HepG2 (cell line): ENCODE measurements at regions not wholly inside any gene's neighbourhood (a gene's known extent, or its start where the extent isn't known, plus 50 kb on each side); places are given as distances from the start of the nearest gene placed in this dataset.

Experiments used
- ATAC-seq: fragments of 200-7000 bp; cut with Tn5 transposase; 3 replicates; pipeline ENCODE4 v1.9.1; 2020; ENCODE audit warnings: mild to moderate bottlenecking, moderate library complexity
- BruUV-seq: library from RNA; stranded (reverse); fragments of 400-500 nt; replicated peaks from 2 replicates; lab custom pipeline; 2021; lab: Mats Ljungman, UMichigan
- CTCF ChIA-PET: fragments of 300-600 bp; formaldehyde crosslinking; extraction: SDS; loops from one replicate; lab custom pipeline; 2021; ENCODE audit warnings: low total read pairs, inconsistent platforms, low intra/inter-chr PET ratio; lab: Yijun Ruan, JAX
- POLR2A ChIA-PET: fragments of 350-600 bp; sonication (Branson Sonifier 250); formaldehyde crosslinking; loops from one replicate; lab custom pipeline; 2020; ENCODE audit warnings: antibody characterized with exemption, inconsistent platforms; lab: Yijun Ruan, JAX
- DNase-seq: peaks from one replicate; pipeline ENCODE4 v3.0.0-alpha.2; 2015; ENCODE audit warnings: low spot score
- FAIRE-seq: peaks from 3 replicates; lab custom pipeline; 2011; peaks lifted over from hg19 to GRCh38; lab: Jason Lieb, UNC
- H2AFZ ChIP-seq: one replicate; pipeline ENCODE4 v1.6.1; 2011; ENCODE audit warnings: low read length, inconsistent platforms
- H3K27ac ChIP-seq: fragments of 300-600 bp; 3 replicates; pipeline ENCODE4 v1.8.0; 2011; ENCODE audit warnings: mixed run types, mild to moderate bottlenecking, mixed read lengths, low read length, inconsistent platforms; ENCODE audit not compliant: insufficient read depth; ENCODE audit errors: extremely low read length
- H3K27me3 ChIP-seq, 2 experiments: fragments of 200-600 bp in 1 of 2; 2 replicates in 1 of 2; 3 replicates in 1 of 2; pipeline versions ENCODE4 v1.6.0 to v1.8.0; 2011; ENCODE audit warnings: low read length in 2 of 2, mild to moderate bottlenecking in 2 of 2, moderate library complexity in 2 of 2, inconsistent platforms in 1 of 2; ENCODE audit not compliant: insufficient read depth in 2 of 2, control insufficient read depth in 1 of 2
- H3K36me3 ChIP-seq, 2 experiments: fragments of 200-600 bp in 1 of 2; replicated peaks in 1 of 2; 2 replicates in 1 of 2; 3 replicates in 1 of 2; pipeline versions ENCODE4 v1.5.1 to v1.8.0; 2011; ENCODE audit warnings: low read length in 2 of 2, inconsistent platforms in 1 of 2; ENCODE audit not compliant: insufficient read depth in 2 of 2, control insufficient read depth in 1 of 2
- H3K4me1 ChIP-seq: 2 replicates; pipeline ENCODE4 v1.5.1; 2012; ENCODE audit warnings: low read length, inconsistent platforms; ENCODE audit not compliant: insufficient read depth
- H3K4me2 ChIP-seq: 2 replicates; pipeline ENCODE4 v1.6.0; 2011; ENCODE audit warnings: low read depth, low read length, inconsistent platforms
- H3K4me3 ChIP-seq, 3 experiments: fragments of 200-600 bp in 1 of 3; sonication (generic), shearing (Covaris generic) in 1 of 3; replicated peaks in 1 of 3; 2 replicates each; pipeline ENCODE4 v1.5.1; 2011 to 2016; ENCODE audit warnings: low read length in 3 of 3, inconsistent platforms in 2 of 3, low read depth in 2 of 3, mild to moderate bottlenecking in 2 of 3, control low read depth in 1 of 3, mixed read lengths in 1 of 3; ENCODE audit not compliant: insufficient read depth in 1 of 3
- H3K79me2 ChIP-seq: one replicate; pipeline ENCODE4 v1.6.1; 2011; ENCODE audit warnings: low read length, inconsistent platforms; ENCODE audit not compliant: insufficient read depth
- H3K9ac ChIP-seq: 2 replicates; pipeline ENCODE4 v1.6.0; 2011; ENCODE audit warnings: mild to moderate bottlenecking, low read depth, low read length, inconsistent platforms; ENCODE audit not compliant: insufficient read depth
- H3K9me3 ChIP-seq: 2 replicates; pipeline ENCODE4 v1.5.1; 2012; ENCODE audit warnings: mild to moderate bottlenecking, low read length
- H4K20me1 ChIP-seq: 2 replicates; pipeline ENCODE4 v1.6.0; 2011; ENCODE audit warnings: inconsistent platforms, mild to moderate bottlenecking, low read length, moderate library complexity; ENCODE audit not compliant: insufficient read depth
- EHMT2 ChIP-seq: fragments of 200-600 bp; sonication (generic); IDR thresholded peaks from 2 replicates; pipeline ENCODE4 v1.7.0; 2017; ENCODE audit warnings: antibody characterized with exemption, low read depth, low read length, borderline replicate concordance
- FOXO4 ChIP-seq: sonication (generic); formaldehyde crosslinking; conservative IDR thresholded peaks from 2 replicates; pipeline ENCODE4 v1.8.1; 2023; ENCODE audit warnings: missing genetic modification reagents
- NFYC ChIP-seq: IDR thresholded peaks from 2 replicates; pipeline ENCODE4 v1.6.1; 2016; ENCODE audit warnings: missing genetic modification reagents, missing compliant biosample characterization
- ZKSCAN1 ChIP-seq: fragments of 150-350 bp; IDR thresholded peaks from 2 replicates; pipeline ENCODE4 v1.6.1; 2014; ENCODE audit warnings: low read length
- ZNF292 ChIP-seq: sonication (generic); formaldehyde crosslinking; IDR thresholded peaks from 2 replicates; pipeline ENCODE4 v1.8.1; 2022; ENCODE audit warnings: mild to moderate bottlenecking, low read depth, missing genetic modification reagents, borderline replicate concordance
- ZNF407 ChIP-seq: sonication (generic); formaldehyde crosslinking; IDR thresholded peaks from one replicate; pipeline ENCODE4 v1.5.1; 2020; ENCODE audit warnings: mild to moderate bottlenecking, missing genetic modification reagents; ENCODE audit errors: not compliant biosample characterization
- ZNF431 ChIP-seq: sonication (generic); formaldehyde crosslinking; IDR thresholded peaks from 2 replicates; pipeline ENCODE4 v1.9.0; 2022; ENCODE audit warnings: missing genetic modification reagents, low read depth, mild to moderate bottlenecking, borderline replicate concordance
- ZNF678 ChIP-seq: sonication (generic); formaldehyde crosslinking; IDR thresholded peaks from 2 replicates; pipeline ENCODE4 v1.4.0; 2020; ENCODE audit warnings: mild to moderate bottlenecking, missing genetic modification reagents
- WGBS: methylation state at CpG from one replicate; pipeline ENCODE4 v1.1.6; 2017; ENCODE audit warnings: low lambda C conversion rate; 5-methylcytosine and 5-hydroxymethylcytosine counted together
- in situ Hi-C: cut with HindIII; loops from 2 replicates; pipeline ENCODE4 v1.10.0; 2017; ENCODE audit warnings: low pct_unique_long_range_greater_than_20kb; ENCODE audit not compliant: extremely low pct_ligation_motif_present
- intact Hi-C: fragments of 100-400 bp; cut with micrococcal nuclease; formaldehyde crosslinking; loops from one replicate; pipeline ENCODE4 v1.10.0; 2022; ENCODE audit not compliant: unreplicated experiment
- TF ChIP-seq, protein P1 (sequence below): IDR thresholded peaks from 2 replicates; pipeline ENCODE4 v1.6.1; 2016; ENCODE audit warnings: low read depth, missing genetic modification reagents, missing compliant biosample characterization

- in situ Hi-C loops, result no loop called here
- FAIRE-seq (no peak), ATAC-seq (no peak), DNase-seq (no peak)
- H3K36me3 ChIP-seq, result no peaks in the 10 kb centered on the region
- no peak overlapping the region for H3K9ac ChIP-seq
- no TSS peak for BruUV-seq
- H3K9me3 ChIP-seq, result no peaks in the 10 kb centered on the region
- WGBS, result 47% methylated on average over 5 of the region's 5 CpGs
- no peak overlapping the region for H3K27ac ChIP-seq
- CTCF ChIA-PET, result no interaction called here
- no peaks in the 10 kb centered on the region for H3K79me2 ChIP-seq
- peaks cover 2 to 7% of the 10 kb centered on the region in 2 experiments; a peak in 2 of 5 replicates for H3K27me3 ChIP-seq
- intact Hi-C loops, result no loop called here
- no peak overlapping the region for H2AFZ ChIP-seq
- H4K20me1 ChIP-seq, result no peaks in the 10 kb centered on the region
- POLR2A ChIA-PET, result no interaction called here
- H3K4me1 ChIP-seq, result peaks cover 21% of the 10 kb centered on the region
- no peak overlapping the region for H3K4me2 ChIP-seq
- no peak overlapping the region for H3K4me3 ChIP-seq
- TF ChIP-seq ZNF678 (no peak), ZKSCAN1 (no peak), EHMT2 (no peak), ZNF407 (CRISPR knock-in tag) (no peak), ZNF292 (CRISPR knock-in tag) (no peak), NFYC (CRISPR knock-in tag) (no peak), FOXO4 (CRISPR knock-in tag) (no peak), ZNF431 (CRISPR knock-in tag) (no peak)
- TF ChIP-seq, protein P1, sequence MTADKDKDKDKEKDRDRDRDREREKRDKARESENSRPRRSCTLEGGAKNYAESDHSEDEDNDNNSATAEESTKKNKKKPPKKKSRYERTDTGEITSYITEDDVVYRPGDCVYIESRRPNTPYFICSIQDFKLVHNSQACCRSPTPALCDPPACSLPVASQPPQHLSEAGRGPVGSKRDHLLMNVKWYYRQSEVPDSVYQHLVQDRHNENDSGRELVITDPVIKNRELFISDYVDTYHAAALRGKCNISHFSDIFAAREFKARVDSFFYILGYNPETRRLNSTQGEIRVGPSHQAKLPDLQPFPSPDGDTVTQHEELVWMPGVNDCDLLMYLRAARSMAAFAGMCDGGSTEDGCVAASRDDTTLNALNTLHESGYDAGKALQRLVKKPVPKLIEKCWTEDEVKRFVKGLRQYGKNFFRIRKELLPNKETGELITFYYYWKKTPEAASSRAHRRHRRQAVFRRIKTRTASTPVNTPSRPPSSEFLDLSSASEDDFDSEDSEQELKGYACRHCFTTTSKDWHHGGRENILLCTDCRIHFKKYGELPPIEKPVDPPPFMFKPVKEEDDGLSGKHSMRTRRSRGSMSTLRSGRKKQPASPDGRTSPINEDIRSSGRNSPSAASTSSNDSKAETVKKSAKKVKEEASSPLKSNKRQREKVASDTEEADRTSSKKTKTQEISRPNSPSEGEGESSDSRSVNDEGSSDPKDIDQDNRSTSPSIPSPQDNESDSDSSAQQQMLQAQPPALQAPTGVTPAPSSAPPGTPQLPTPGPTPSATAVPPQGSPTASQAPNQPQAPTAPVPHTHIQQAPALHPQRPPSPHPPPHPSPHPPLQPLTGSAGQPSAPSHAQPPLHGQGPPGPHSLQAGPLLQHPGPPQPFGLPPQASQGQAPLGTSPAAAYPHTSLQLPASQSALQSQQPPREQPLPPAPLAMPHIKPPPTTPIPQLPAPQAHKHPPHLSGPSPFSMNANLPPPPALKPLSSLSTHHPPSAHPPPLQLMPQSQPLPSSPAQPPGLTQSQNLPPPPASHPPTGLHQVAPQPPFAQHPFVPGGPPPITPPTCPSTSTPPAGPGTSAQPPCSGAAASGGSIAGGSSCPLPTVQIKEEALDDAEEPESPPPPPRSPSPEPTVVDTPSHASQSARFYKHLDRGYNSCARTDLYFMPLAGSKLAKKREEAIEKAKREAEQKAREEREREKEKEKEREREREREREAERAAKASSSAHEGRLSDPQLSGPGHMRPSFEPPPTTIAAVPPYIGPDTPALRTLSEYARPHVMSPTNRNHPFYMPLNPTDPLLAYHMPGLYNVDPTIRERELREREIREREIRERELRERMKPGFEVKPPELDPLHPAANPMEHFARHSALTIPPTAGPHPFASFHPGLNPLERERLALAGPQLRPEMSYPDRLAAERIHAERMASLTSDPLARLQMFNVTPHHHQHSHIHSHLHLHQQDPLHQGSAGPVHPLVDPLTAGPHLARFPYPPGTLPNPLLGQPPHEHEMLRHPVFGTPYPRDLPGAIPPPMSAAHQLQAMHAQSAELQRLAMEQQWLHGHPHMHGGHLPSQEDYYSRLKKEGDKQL, result no peak
Measured at GRCh38 chr2:64307421-64307820, 146.5 kb upstream of the LGALSL start.
